H7 (cell line): ENCODE measurements at regions not wholly inside any gene's neighbourhood (a gene's known extent, or its start where the extent isn't known, plus 50 kb on each side); places are given as distances from the start of the nearest gene placed in this dataset.

ENCODE experiments used
- DNase-seq: peaks from one replicate; pipeline ENCODE4 v3.0.0; 2012
- H3K27me3 ChIP-seq: 2 replicates; pipeline ENCODE4 v1.6.0; 2011; ENCODE audit warnings: mild to moderate bottlenecking, low read length; ENCODE audit not compliant: control insufficient read depth, insufficient read depth
- H3K36me3 ChIP-seq: replicated peaks from 2 replicates; pipeline ENCODE4 v1.5.1; 2011; ENCODE audit warnings: low read length; ENCODE audit not compliant: control insufficient read depth, insufficient read depth
- H3K4me3 ChIP-seq: 2 replicates; pipeline ENCODE4 v1.5.1; 2011; ENCODE audit warnings: low read depth, mild to moderate bottlenecking, control low read depth, low read length, moderate library complexity; ENCODE audit not compliant: insufficient read depth

DNA sequence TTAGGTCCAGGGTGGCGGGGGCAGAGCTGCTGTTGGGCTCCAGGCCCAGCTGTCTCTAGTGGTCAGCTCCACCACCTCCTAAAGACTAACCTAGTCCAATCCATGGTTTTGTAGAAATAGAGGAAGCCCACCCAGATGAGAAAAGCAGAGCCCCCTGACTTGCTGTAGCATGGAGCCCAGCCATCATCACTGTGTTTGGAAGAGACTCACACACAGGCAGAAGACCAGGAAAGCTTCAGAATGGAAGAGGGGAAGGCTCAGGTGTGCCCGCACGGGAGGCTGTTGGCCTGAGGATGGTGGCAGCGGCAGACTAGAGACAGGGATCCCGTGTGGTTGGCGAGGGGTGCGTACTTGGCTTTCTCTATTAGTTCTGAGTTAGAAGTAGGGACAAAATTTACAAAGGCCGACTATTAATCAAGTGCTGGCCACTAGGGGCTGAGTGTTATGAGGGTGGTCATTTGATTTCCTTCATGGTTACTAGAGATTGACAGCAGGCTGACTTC lies 193.2 kb upstream of the SOX1 start:
- H3K4me3 ChIP-seq, result no peak overlapping the region
- DNase-seq, result no peak
- H3K27me3 ChIP-seq, result peaks cover 1% of the 10 kb centered on the region; the same call in 1 of the 2 replicates
- H3K36me3 ChIP-seq, result no peaks in the 10 kb centered on the region

DNA sequence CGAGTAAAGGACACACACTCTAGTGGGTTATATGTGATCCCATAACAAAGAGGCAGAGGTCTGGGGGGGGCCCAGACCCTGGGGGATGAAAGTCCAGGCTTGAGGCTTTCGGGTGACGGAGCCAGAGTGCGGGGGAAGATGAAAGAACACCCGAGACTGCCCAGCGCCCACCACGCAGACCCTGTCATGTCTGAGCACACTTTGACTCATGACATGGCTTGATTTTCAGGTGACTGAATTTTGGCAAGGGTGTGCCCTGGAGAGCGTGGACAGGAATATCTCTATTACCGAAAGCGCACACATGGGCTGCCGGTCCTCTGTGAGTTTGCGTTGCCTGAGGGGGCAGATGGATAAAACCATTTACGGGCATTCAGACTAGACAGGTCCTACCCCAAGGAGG lies 192.0 kb upstream of the SOX1 start:
- DNase-seq, result no peak
- Histone ChIP-seq H3K36me3 (no peaks in the 10 kb centered on the region), H3K4me3 (no peak overlapping the region), H3K27me3 (peaks cover 1% of the 10 kb centered on the region; the same call in 1 of the 2 replicates)

DNA sequence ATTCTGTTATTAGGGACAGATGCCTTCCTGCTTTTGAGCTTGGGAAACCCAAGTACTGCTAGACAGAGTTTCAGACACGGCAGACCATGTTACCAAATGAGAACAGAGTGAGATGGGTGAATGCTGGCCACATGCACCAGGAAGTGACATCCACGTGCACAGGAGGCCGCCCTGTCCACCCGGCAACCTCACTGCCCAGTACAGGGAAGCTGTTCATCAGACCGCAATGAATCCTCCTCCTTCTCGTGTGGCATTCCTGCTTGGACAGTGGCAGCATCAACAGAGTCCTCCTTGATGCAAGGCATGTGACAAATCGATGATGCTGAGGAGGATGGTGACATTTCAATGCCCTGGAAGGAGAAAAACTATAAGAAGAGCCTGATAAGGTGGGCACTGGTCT lies 191.0 kb upstream of the SOX1 start:
- Histone ChIP-seq H3K36me3 (no peaks in the 10 kb centered on the region), H3K4me3 (no peak overlapping the region), H3K27me3 (peaks cover 1% of the 10 kb centered on the region; the same call in 1 of the 2 replicates)
- DNase-seq, result no peak

DNA sequence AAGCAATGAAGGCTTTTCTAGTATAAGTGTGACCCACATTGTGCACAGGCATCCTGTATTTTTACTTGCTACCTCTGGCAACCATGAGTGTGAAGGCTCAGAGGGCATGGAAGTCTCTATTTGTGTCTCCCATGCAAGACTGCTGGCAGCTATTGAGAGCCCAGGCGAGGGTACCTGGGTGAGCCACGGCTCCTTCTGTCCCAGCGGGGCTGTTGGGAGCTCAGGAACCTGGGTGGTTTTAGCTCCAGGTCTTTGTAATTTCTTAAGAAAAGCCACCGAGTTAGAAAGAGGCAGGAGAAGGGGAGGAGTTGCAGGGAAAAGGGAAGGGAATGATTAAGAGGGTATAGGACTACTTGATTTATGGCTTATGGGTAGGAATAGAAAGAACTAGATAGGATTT lies 190.4 kb upstream of the SOX1 start:
- H3K36me3 ChIP-seq, result no peaks in the 10 kb centered on the region
- H3K27me3 ChIP-seq, result peaks cover 1% of the 10 kb centered on the region; the same call in 1 of the 2 replicates
- DNase-seq, result no peak
- no peak overlapping the region for H3K4me3 ChIP-seq

DNA sequence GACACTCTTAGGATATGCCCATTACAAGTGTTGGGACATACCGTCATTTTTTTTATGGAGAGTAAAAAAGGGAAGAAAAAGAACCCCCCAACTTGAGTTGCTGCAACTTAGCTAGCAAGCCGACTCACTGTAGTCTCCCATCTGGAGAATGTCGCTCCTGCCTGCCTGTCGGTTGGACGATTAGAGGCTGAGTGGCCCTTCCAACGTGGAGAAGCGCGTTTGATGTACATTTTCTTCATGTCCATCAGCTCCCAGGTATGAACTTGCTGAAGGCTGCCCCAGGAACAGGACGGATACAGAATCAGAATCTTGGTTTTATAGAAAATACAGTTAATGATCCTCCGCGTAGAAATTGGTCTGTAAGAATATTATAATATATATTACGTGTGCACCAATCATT lies 189.0 kb upstream of the SOX1 start:
- no peak overlapping the region for H3K4me3 ChIP-seq
- peaks cover 1% of the 10 kb centered on the region; the same call in 1 of the 2 replicates for H3K27me3 ChIP-seq

DNA sequence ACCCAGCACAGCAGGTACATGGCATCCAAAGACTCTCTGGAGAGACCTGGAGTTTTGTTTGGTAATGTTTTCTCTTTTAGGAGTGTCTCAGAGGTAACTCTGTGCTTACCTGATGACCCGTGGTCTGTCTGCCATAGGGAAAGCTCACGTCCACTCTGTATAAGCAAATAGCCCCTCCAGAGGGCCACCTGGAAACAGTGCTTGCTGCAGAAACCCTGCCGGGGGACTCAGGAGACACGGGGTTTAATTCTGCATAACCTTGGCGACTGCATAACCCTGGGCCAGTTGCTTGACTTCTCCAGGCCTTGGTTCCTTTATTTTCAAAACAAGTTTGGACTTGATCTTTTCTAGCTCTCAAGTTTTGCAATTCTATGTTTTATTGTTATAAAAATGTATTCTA lies 187.2 kb upstream of the SOX1 start:
- no peak for DNase-seq
- no peak overlapping the region for H3K4me3 ChIP-seq
- peaks cover 1% of the 10 kb centered on the region; the same call in 1 of the 2 replicates for H3K27me3 ChIP-seq
- H3K36me3 ChIP-seq, result no peaks in the 10 kb centered on the region

More for the DNA sequence above, 189.0 kb upstream of the SOX1 start:
- DNase-seq, result no peak
- no peaks in the 10 kb centered on the region for H3K36me3 ChIP-seq

DNA sequence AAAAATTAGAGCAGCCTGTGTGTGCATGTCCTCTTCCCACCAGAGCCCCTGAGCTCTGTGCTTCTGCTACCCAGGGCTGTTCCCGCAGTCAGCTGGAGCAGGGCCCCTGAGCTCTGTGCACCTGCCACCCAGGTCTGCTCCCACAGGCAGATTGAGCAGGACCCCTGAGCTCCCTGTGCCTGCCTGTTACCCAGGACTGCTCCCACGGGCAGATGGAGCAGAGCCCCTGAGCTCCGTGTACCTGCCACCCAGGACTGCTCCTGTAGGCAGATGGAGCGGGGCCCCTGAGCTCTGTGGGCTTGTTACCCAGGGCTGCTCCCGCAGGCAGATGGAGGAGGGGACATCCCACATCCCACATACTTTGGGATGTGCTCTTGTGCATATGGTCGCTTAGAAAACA lies 186.8 kb upstream of the SOX1 start:
- H3K36me3 ChIP-seq, result no peaks in the 10 kb centered on the region
- no peak overlapping the region for H3K4me3 ChIP-seq
- H3K27me3 ChIP-seq, result peaks cover 1% of the 10 kb centered on the region; the same call in 1 of the 2 replicates
- no peak for DNase-seq

DNA sequence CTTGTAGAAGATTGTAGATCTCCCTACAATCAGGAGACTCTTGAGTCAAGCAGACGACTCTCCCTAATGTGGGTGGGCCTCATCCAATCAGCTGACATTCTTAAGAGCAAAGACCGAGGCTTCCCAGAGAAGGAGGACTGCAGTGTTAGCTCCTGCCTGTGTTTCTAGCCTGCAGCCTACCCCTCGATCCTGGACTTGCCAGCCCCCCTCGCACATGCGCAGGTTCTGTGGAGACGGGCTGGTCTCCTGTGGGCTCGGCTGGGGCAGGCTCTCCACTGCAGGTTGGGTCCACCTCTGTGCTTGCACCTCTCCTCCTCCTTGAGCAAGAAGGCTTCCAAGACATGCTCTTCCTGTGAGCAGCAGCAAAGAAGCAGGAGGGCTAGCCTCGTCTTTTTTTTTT lies 185.2 kb upstream of the SOX1 start:
- H3K36me3 ChIP-seq, result no peaks in the 10 kb centered on the region
- DNase-seq, result no peak
- H3K27me3 ChIP-seq, result no peaks in the 10 kb centered on the region
- no peak overlapping the region for H3K4me3 ChIP-seq

DNA sequence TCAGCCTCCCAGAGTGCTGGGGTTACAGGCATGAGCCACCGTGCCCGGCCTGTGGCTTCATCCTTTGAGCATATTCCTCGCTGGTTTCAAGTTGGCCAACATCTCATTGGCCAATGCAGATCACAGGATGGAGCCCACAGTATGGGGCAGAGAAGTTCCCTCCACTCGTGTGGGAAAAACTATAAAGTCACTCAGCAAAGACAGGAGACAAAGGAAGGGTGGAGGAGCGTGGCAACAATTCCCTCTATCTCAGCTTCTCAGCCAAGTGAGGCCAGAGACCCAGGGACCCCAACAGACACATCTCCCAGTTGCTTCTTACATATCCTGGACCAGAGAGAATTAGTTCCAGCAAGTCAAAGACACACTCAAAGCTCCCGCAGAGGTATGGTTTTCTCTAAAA lies 184.6 kb upstream of the SOX1 start:
- DNase-seq, result no peak
- H3K36me3 ChIP-seq, result no peaks in the 10 kb centered on the region
- no peaks in the 10 kb centered on the region for H3K27me3 ChIP-seq
- H3K4me3 ChIP-seq, result no peak overlapping the region

DNA sequence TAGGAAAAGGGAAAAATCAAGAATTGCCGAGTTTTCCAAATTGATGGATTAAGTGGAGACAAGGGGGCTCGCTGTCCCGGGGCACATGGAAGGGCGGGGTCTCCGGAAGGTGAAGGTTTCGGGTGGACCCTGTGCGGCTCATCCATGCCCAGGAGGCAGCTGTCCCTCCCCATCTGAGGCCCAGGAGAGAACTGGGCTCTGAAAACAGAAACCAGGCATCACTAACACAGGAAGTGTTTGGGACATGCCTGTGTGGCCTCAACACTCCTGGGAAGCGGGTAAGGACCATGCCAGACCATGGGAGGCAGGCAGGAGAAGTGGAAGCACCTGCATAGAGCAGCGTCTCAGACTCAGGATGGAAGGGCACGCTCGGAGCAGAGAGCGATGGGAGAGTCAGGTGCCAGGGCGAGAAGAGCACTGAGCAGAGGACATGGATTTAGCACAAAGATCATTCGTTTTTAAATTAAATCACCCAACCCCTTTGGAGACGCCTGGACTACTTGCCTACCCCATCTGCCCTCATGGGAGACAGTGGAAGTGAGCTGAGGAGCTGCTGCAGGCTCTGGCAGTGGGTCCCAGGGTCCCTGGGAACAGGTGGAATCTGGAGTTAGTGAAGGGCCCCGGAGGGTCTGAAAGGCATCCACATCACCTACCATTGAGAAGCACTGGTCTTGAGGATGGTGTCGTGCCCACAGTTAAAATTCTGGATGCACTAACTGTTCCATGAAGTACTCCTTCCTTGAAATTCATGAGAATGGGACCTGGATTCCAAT lies 183.2 kb upstream of the SOX1 start:
- Histone ChIP-seq H3K36me3 (no peaks in the 10 kb centered on the region), H3K4me3 (no peak overlapping the region), H3K27me3 (no peaks in the 10 kb centered on the region)
- DNase-seq, result no peak

DNA sequence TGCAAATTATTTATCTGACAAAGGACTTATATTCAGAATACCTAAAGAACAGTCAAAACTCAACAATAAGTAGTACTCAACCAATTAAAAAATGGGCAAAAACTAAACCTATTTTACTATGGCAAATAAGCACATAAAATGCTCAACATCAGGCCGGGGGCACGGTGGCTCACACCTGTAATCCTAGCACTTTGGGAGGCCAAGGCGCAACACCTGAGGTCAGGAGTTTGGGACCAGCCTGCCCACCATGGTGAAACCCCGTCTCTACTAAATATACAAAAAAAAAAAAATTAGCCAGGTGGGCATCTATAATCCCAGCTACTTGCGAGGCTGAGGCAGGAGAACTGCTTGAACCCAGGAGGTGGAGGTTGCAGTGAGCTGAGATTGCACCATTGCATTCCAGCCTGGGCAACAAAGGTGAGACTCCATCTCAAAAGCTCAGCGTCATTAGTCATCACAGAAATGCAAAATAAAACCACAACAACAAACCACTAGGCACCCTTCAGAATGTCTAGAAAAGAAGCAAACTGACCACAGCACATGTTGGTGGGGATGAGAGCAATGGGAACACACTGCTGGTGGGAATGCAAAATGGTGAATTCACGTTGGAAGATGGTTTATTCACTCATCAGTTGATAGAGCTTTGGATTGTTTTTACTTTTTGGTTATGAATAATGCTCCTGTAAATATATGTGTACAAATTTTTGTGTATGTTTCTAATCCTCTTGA lies 180.6 kb upstream of the SOX1 start:
- Histone ChIP-seq H3K4me3 (no peak overlapping the region), H3K27me3 (no peaks in the 10 kb centered on the region), H3K36me3 (no peaks in the 10 kb centered on the region)
- no peak for DNase-seq

DNA sequence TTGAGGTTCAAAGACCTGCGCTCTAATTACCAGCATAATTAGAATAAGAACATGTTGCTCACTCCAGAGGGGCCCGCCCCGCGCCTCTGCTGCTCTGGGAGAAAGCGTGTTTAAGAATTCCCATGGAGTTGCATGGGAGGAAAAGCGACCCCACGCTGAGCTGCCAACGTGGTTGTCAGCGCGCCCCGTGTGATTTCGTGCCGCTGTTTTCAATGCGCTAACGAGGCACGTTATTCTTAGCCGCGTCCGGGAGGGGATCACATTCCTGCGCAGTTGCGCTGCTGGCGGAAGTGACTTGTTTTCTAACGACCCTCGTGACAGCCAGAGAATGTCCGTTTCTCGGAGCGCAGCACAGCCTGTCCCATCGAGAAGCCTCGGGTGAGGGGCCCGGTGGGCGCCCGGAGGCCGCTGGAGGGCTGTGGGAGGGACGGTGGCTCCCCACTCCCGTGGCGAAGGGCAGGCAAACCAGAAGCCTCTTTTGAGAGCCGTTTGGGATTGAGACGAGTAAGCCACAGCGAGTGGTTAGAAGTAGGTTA lies 173.8 kb upstream of the SOX1 start:
- DNase-seq, result peak; percentile 79
- no peaks in the 10 kb centered on the region for H3K36me3 ChIP-seq
- peaks cover 19% of the 10 kb centered on the region for H3K27me3 ChIP-seq
- peak overlapping the region; percentile 55 for H3K4me3 ChIP-seq

DNA sequence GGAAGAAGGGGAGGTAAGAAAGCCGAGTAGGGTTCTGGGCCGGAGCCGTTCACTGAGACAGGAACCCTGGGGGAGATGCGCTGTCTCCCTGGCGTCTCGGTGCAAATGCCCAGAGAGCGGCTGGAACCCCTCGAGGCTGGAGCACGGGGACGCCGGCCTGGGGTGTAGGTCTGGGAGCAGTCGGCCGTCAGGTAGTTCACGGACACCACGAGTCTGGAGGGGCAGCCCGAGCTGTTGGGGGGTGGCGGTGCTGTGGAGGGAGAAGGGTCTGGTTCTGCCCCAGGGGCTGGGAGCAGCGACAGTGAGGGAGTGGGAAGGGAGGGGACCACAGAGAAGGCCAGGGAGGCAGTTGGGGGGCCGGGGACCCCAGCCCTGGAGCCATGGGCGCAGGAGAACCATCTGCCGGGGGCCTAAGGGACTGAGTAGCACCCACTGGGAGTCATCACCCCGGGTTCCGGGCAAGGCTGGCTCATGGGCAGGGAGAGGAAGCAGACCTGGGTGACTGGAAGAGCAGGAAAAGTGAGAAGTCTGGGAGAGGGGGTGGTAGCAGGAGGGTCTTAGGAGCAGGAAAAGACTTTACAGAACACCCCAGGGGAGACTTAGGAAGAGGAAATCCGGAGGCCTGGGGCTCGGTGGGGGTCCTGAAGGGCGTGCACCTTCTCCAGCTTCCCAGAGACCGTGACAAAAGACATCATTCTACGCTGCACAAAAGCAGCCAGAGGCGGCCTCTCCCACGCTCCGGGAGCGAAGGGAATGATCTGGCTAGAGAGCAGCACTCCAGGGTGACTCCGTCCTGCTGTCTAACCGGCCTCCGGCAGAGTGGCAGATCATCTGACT lies 173.1 kb upstream of the SOX1 start:
- peak; percentile 76 for DNase-seq
- Histone ChIP-seq H3K4me3 (peak overlapping the region; percentile 55), H3K27me3 (peaks cover 19% of the 10 kb centered on the region), H3K36me3 (no peaks in the 10 kb centered on the region)
